C4-2B (cell line): ENCODE measurements at regions not wholly inside any gene's neighbourhood (a gene's known extent, or its start where the extent isn't known, plus 50 kb on each side); places are given as distances from the start of the nearest gene placed in this dataset.

Source experiments
- H3K27ac ChIP-seq: fragments of 450-650 bp; 2 replicates; pipeline ENCODE4 v1.5.1; 2017
- CTCF ChIP-seq: fragments of 450-650 bp; conservative IDR thresholded peaks from 2 replicates; pipeline ENCODE4 v1.5.1; 2017; ENCODE audit warnings: mild to moderate bottlenecking
- ZFX ChIP-seq: fragments of 450-650 bp; IDR thresholded peaks from 2 replicates; pipeline ENCODE4 v1.6.1; 2017

GRCh38 chr5:51018423-51018822, 352.0 kb downstream of the PARP8 start:
- no peak overlapping the region for H3K27ac ChIP-seq
- no peak for TF ChIP-seq CTCF
- TF ChIP-seq ZFX = no peak

DNA sequence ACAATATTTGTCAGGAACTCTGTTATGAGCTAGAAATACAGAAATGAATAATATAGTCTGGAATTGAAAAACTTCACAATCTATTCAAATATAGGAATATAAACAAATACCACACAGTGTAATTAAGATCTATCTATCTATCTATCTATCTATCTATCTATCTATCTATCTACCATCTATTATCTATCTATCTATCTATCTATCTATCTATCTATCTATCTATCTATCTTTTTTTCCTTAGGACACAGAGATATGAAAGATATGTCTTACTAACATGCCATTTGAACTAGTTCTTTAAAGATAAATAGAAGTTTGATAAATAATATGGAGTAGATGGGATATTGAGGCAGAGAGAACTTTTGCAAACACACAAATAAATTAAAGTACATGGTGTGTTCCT, 357.8 kb downstream of the PARP8 start:
- TF ChIP-seq ZFX = no peak
- TF ChIP-seq CTCF = no peak

DNA sequence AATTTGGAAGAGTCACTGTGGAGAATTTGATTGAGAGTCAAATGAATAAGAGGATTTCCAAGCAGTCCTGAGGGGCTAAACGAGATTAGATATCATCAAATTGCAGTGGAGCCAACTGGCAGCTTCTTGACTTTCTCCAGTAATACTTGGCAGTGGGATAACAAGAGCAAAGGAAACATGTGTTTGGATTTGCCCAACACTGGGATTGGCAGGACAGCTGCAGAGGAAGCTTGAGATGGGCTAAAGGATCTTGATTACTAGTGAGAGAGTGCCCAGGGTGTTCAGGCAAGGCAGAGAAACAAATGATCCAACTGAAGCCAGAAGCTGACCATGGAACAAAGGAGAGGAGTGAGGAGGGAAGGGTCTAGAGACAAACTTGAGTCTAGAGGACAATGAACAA, 356.0 kb upstream of the ISL1 start:
- no peak overlapping the region for H3K27ac ChIP-seq
- TF ChIP-seq ZFX (no peak), CTCF (no peak)

More for the DNA sequence above, 357.8 kb downstream of the PARP8 start:
- no peak overlapping the region for H3K27ac ChIP-seq

DNA sequence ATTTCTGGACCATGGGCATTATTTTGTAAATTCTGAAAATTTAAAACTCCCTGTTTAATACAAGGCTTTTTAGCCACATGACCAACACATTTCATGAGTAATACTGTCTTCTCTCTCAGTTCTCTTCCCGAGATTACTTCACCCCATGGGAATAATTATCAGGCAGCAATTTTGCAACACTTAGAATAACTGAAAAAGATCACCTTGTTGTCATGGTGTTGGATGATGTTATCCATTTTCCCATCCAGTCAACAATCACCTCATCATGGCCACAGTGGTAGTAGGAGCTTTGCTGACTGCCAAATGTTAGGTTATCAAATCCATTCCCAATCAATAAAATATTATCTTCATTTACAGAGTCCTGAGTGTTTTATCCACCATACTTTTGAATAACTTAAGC, 354.9 kb upstream of the ISL1 start:
- TF ChIP-seq ZFX = no peak
- TF ChIP-seq CTCF = no peak
- no peak overlapping the region for H3K27ac ChIP-seq

GRCh38 chr5:51033215-51033614, 350.0 kb upstream of the ISL1 start:
- TF ChIP-seq ZFX (no peak), CTCF (no peak)
- no peak overlapping the region for H3K27ac ChIP-seq

DNA sequence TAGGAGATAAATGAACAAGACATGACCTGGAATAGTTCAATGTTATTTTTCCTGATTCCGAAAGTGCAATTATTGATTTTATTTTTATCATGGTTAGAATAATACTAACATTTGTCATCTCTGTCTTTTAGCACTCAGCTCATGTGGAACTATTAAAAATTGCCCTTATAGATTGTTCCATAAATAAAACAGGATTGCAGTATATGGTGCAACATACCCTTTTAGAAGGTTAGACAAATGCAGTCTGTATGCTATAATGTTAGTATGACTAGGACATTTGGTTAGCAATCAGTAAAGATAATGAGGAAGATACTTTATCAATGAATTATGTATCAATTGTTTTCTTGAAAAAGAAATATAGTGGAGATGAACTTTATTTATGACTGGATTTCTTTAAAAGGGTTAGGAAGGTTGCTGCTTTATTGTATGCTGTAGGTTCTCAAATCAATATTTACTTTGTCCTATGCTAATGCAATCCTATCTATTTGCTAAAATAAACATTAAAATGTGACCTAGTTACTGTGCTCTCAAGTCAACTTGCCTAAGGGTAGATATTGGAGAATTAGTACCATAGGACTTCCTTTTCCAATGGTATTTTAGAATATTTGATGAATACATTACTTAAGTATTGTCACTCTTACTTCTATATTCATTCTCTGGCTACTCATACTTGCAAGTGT, 348.9 kb upstream of the ISL1 start:
- no peak overlapping the region for H3K27ac ChIP-seq
- TF ChIP-seq ZFX (no peak), CTCF (no peak)

- TF ChIP-seq CTCF (no peak), ZFX (no peak)
- H3K27ac ChIP-seq = no peak overlapping the region
These were observed 343.6 kb upstream of the ISL1 start for GRCh38 chr5:51039424-51040329.
